ENCODE measurements at regions not wholly inside any gene's neighbourhood (a gene's known extent, or its start where the extent isn't known, plus 50 kb on each side); places are given as distances from the start of the nearest gene placed in this dataset.

- ATAC-seq (no peak), DNase-seq (no peak)
- CTCF ChIA-PET: no interaction called here
- Mint-ChIP-seq H3K27me3 (no peaks in the 10 kb centered on the region), H3K4me1 (no peaks in the 10 kb centered on the region), H3K36me3 (no peaks in the 10 kb centered on the region), H3K9me3 (ENCODE audit: low read depth) (peaks cover 13% of the 10 kb centered on the region), H3K4me3 (no peak overlapping the region), H3K27ac (no peak overlapping the region)
These were observed 185.2 kb upstream of the LRP1B start for GRCh38 chr2:142316049-142316448.

- no peak overlapping the region for H3K27ac Mint-ChIP-seq
- CTCF ChIA-PET: no interaction called here
- H3K4me1 Mint-ChIP-seq: no peaks in the 10 kb centered on the region
- DNase-seq (no peak), ATAC-seq (no peak)
- no peaks in the 10 kb centered on the region for H3K27me3 Mint-ChIP-seq
- no peak overlapping the region for H3K4me3 Mint-ChIP-seq
- no peaks in the 10 kb centered on the region for H3K36me3 Mint-ChIP-seq
- peaks cover 18% of the 10 kb centered on the region for H3K9me3 Mint-ChIP-seq (ENCODE audit: low read depth)
These were observed 184.5 kb upstream of the LRP1B start for GRCh38 chr2:142315346-142315745.

GRCh38 chr2:142314164-142314563, 183.3 kb upstream of the LRP1B start:
- ATAC-seq: no peak
- H3K9me3 Mint-ChIP-seq (ENCODE audit: low read depth): peaks cover 21% of the 10 kb centered on the region

GRCh38 chr2:142310530-142310929, 179.7 kb upstream of the LRP1B start:
- CTCF ChIA-PET: no interaction called here
- Mint-ChIP-seq H3K27me3 (no peaks in the 10 kb centered on the region), H3K36me3 (no peaks in the 10 kb centered on the region), H3K27ac (no peak overlapping the region), H3K4me1 (no peaks in the 10 kb centered on the region), H3K4me3 (no peak overlapping the region), H3K9me3 (ENCODE audit: low read depth) (peaks cover 18% of the 10 kb centered on the region)
- no peak for DNase-seq
- ATAC-seq: no peak

More at GRCh38 chr2:142314164-142314563, 183.3 kb upstream of the LRP1B start:
- Mint-ChIP-seq H3K27ac (no peak overlapping the region), H3K4me1 (no peaks in the 10 kb centered on the region), H3K36me3 (no peaks in the 10 kb centered on the region), H3K27me3 (no peaks in the 10 kb centered on the region), H3K4me3 (no peak overlapping the region)
- CTCF ChIA-PET: no interaction called here
- no peak for DNase-seq

- ATAC-seq: no peak
- H3K4me3 Mint-ChIP-seq: no peak overlapping the region
- peaks cover 18% of the 10 kb centered on the region for H3K9me3 Mint-ChIP-seq (ENCODE audit: low read depth)
- H3K4me1 Mint-ChIP-seq: no peaks in the 10 kb centered on the region
- H3K36me3 Mint-ChIP-seq: no peaks in the 10 kb centered on the region
- H3K27me3 Mint-ChIP-seq: no peaks in the 10 kb centered on the region
- DNase-seq: no peak
- no peak overlapping the region for H3K27ac Mint-ChIP-seq
- CTCF ChIA-PET: no interaction called here
These were observed 177.9 kb upstream of the LRP1B start for GRCh38 chr2:142308744-142309143.

- no peak overlapping the region for H3K4me3 Mint-ChIP-seq
- no peaks in the 10 kb centered on the region for H3K4me1 Mint-ChIP-seq
- ATAC-seq (no peak), DNase-seq (no peak)
- peaks cover 18% of the 10 kb centered on the region for H3K9me3 Mint-ChIP-seq (ENCODE audit: low read depth)
- H3K27ac Mint-ChIP-seq: no peak overlapping the region
- no peaks in the 10 kb centered on the region for H3K36me3 Mint-ChIP-seq
- no peaks in the 10 kb centered on the region for H3K27me3 Mint-ChIP-seq
- CTCF ChIA-PET: no interaction called here
These were observed 176.8 kb upstream of the LRP1B start for GRCh38 chr2:142307616-142308115.

- CTCF ChIA-PET: no interaction called here
- no peak for ATAC-seq
- Mint-ChIP-seq H3K4me1 (no peaks in the 10 kb centered on the region), H3K36me3 (no peaks in the 10 kb centered on the region), H3K27ac (no peak overlapping the region), H3K9me3 (ENCODE audit: low read depth) (peaks cover 18% of the 10 kb centered on the region), H3K4me3 (no peak overlapping the region), H3K27me3 (no peaks in the 10 kb centered on the region)
- no peak for DNase-seq
These were observed 176.3 kb upstream of the LRP1B start for GRCh38 chr2:142307086-142307485.

GRCh38 chr2:142306131-142306530, 175.3 kb upstream of the LRP1B start:
- Mint-ChIP-seq H3K4me1 (no peaks in the 10 kb centered on the region), H3K27ac (no peak overlapping the region), H3K4me3 (no peak overlapping the region), H3K27me3 (no peaks in the 10 kb centered on the region), H3K9me3 (ENCODE audit: low read depth) (peaks cover 16% of the 10 kb centered on the region), H3K36me3 (no peaks in the 10 kb centered on the region)
- DNase-seq (no peak), ATAC-seq (no peak)
- CTCF ChIA-PET: no interaction called here

- CTCF ChIA-PET: no interaction called here
- no peaks in the 10 kb centered on the region for H3K4me1 Mint-ChIP-seq
These were observed 169.7 kb upstream of the LRP1B start for GRCh38 chr2:142300517-142300916.

GRCh38 chr2:142299021-142299420, 168.2 kb upstream of the LRP1B start:
- Mint-ChIP-seq H3K4me3 (no peak overlapping the region), H3K4me1 (no peaks in the 10 kb centered on the region), H3K27ac (no peak overlapping the region), H3K9me3 (ENCODE audit: low read depth) (peaks cover 10% of the 10 kb centered on the region), H3K36me3 (no peaks in the 10 kb centered on the region), H3K27me3 (no peaks in the 10 kb centered on the region)
- CTCF ChIA-PET: no interaction called here
- ATAC-seq (no peak), DNase-seq (no peak)

More at GRCh38 chr2:142300517-142300916, 169.7 kb upstream of the LRP1B start:
- ATAC-seq: no peak
- H3K4me3 Mint-ChIP-seq: no peak overlapping the region
- no peaks in the 10 kb centered on the region for H3K27me3 Mint-ChIP-seq
- H3K36me3 Mint-ChIP-seq: no peaks in the 10 kb centered on the region
- peaks cover 9% of the 10 kb centered on the region for H3K9me3 Mint-ChIP-seq (ENCODE audit: low read depth)
- no peak overlapping the region for H3K27ac Mint-ChIP-seq
- no peak for DNase-seq

- Mint-ChIP-seq H3K4me1 (no peaks in the 10 kb centered on the region), H3K36me3 (no peaks in the 10 kb centered on the region), H3K27me3 (no peaks in the 10 kb centered on the region), H3K27ac (no peak overlapping the region), H3K9me3 (ENCODE audit: low read depth) (peaks cover 5% of the 10 kb centered on the region), H3K4me3 (no peak overlapping the region)
- DNase-seq (no peak), ATAC-seq (no peak)
- CTCF ChIA-PET: no interaction called here
These were observed 163.4 kb upstream of the LRP1B start for GRCh38 chr2:142294225-142294624.

- Mint-ChIP-seq H3K36me3 (no peaks in the 10 kb centered on the region), H3K27ac (no peak overlapping the region), H3K4me1 (no peaks in the 10 kb centered on the region), H3K27me3 (no peaks in the 10 kb centered on the region), H3K9me3 (ENCODE audit: low read depth) (peaks cover 6% of the 10 kb centered on the region), H3K4me3 (no peak overlapping the region)
- ATAC-seq (no peak), DNase-seq (no peak)
- CTCF ChIA-PET: no interaction called here
These were observed 161.2 kb upstream of the LRP1B start for GRCh38 chr2:142291969-142292368.

GRCh38 chr2:142290931-142291330, 160.1 kb upstream of the LRP1B start:
- no peak overlapping the region for H3K27ac Mint-ChIP-seq
- ATAC-seq (no peak), DNase-seq (no peak)
- no peaks in the 10 kb centered on the region for H3K36me3 Mint-ChIP-seq
- CTCF ChIA-PET: no interaction called here
- H3K9me3 Mint-ChIP-seq (ENCODE audit: low read depth): peaks cover 10% of the 10 kb centered on the region
- no peak overlapping the region for H3K4me3 Mint-ChIP-seq
- no peaks in the 10 kb centered on the region for H3K4me1 Mint-ChIP-seq
- H3K27me3 Mint-ChIP-seq: no peaks in the 10 kb centered on the region

GRCh38 chr2:142286618-142287017, 155.8 kb upstream of the LRP1B start:
- DNase-seq (no peak), ATAC-seq (no peak)
- H3K4me1 Mint-ChIP-seq: no peaks in the 10 kb centered on the region
- peaks cover 5% of the 10 kb centered on the region for H3K9me3 Mint-ChIP-seq (ENCODE audit: low read depth)
- CTCF ChIA-PET: no interaction called here
- H3K4me3 Mint-ChIP-seq: no peak overlapping the region
- no peak overlapping the region for H3K27ac Mint-ChIP-seq
- H3K27me3 Mint-ChIP-seq: no peaks in the 10 kb centered on the region
- no peaks in the 10 kb centered on the region for H3K36me3 Mint-ChIP-seq

GRCh38 chr2:142285480-142285879, 154.7 kb upstream of the LRP1B start:
- Mint-ChIP-seq H3K9me3 (ENCODE audit: low read depth) (peaks cover 5% of the 10 kb centered on the region), H3K4me1 (no peaks in the 10 kb centered on the region), H3K36me3 (no peaks in the 10 kb centered on the region), H3K27me3 (no peaks in the 10 kb centered on the region), H3K27ac (no peak overlapping the region), H3K4me3 (no peak overlapping the region)
- CTCF ChIA-PET: no interaction called here
- DNase-seq: no peak
- no peak for ATAC-seq

Data from activated CD8-positive, alpha-beta memory T cell treated with anti-CD3 and anti-CD28 coated beads, Interleukin-2, amount 10 ng/mL, durations not matched to agents 7 days and 5 days (primary cell).